HG03469 (cell line): ENCODE measurements at regions not wholly inside any gene's neighbourhood (a gene's known extent, or its start where the extent isn't known, plus 50 kb on each side); places are given as distances from the start of the nearest gene placed in this dataset.
"Not testable (repeated sequence)": the region's sequence is repeated elsewhere in the genome, so short reads cannot be mapped to it uniquely, and the experiment has no call there.

ENCODE experiments used
- ATAC-seq: cut with Tn5 transposase; IDR thresholded peaks from one replicate; pipeline ENCODE4 v1.9.1; 2021; ENCODE audit warnings: mild to moderate bottlenecking, moderate library complexity, moderate number of reproducible peaks; ENCODE audit not compliant: unreplicated experiment

- ATAC-seq = not testable (repeated sequence)
Measured at GRCh38 chr10:30703446-30703845, 73.9 kb upstream of the LYZL2 start.

- no peak for ATAC-seq
Measured at GRCh38 chr10:30702860-30703259, 73.3 kb upstream of the LYZL2 start.

- peak; percentile 36 for ATAC-seq
Measured at GRCh38 chr10:30701451-30702173, 72.1 kb upstream of the LYZL2 start.

GRCh38 chr10:30697806-30698205, 68.3 kb upstream of the LYZL2 start:
- no peak for ATAC-seq

- not testable (repeated sequence) for ATAC-seq
Measured at GRCh38 chr10:30697221-30697620, 67.7 kb upstream of the LYZL2 start.

DNA sequence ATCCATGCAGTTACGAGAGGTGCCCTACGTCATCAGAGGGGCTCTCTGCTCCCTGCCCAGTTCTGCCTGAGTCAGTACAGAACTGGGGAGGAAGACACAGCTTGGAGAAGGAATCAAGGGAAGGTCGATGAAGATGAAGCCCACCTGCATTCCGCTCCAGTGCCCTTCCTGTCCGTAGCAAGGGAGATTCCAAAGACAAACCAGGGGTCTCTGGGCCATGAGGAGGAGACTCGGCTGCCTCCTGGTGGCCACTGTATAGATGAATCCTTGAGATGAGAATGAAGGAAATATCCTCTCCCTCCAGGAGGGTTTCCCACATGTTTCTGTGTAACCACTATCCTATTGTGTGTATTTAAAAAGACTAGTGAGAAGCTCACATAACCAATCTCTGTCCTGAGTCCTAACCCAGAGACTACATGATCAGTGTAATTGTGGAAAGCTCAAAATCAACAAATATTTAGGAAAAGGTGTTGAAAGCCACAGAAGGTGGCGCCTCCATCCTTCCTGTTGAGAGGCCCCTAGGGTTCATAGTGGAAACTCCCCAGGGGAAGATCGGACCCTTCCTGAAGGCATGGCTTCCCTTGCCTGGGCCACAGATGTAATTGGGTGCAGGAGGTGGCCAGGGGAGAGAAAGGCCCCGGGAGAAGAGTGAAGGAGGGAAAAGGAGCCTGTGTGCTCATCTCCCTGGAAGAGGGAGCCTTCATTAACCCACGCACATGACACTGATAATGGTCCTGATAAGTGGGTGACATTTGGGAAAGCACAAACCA, 67.0 kb upstream of the LYZL2 start:
- not testable (repeated sequence) for ATAC-seq

DNA sequence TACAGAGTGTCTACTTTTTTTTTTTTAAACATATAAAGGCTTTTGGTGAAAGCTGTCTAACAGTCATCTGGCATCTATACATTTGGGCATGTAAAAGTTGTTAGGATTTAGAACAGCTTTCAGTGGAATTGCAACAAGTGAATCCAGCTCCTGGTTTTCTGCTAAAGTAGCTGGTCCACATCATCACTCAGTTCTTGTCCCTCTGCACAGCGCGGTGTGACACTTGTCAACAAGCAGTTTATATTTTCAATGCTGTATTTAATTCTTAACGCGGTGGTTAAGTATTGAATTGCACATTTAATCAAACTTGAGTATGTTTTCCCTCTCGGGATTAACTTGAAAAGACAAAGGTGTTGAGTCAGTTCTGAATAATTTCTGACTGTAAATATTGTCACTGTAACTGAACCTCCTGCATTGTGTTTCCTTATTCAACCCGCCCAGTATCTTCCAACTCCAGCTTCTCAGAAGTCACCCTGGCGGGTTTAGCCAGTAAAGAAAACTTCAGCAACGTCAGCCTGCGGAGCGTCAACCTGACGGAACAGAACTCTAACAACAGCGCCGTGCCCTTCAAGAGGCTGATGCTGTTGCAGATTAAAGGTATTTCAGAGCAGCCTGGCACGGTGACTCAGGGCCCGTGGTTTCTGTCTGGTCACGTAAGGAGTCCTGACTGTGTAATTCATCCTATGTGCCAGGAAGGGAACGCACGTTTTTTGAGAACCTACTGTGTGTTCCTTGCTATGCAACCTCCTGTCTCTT, 66.1 kb upstream of the LYZL2 start:
- ATAC-seq = not testable (repeated sequence)

GRCh38 chr10:30694518-30695228, 65.1 kb upstream of the LYZL2 start:
- no peak for ATAC-seq

GRCh38 chr10:30691639-30692015, 62.1 kb upstream of the LYZL2 start:
- no peak for ATAC-seq

GRCh38 chr10:30690948-30691638, 61.5 kb upstream of the LYZL2 start:
- not testable (repeated sequence) for ATAC-seq

- ATAC-seq = no peak
Measured at GRCh38 chr10:30688456-30688855, 58.9 kb upstream of the LYZL2 start.

DNA sequence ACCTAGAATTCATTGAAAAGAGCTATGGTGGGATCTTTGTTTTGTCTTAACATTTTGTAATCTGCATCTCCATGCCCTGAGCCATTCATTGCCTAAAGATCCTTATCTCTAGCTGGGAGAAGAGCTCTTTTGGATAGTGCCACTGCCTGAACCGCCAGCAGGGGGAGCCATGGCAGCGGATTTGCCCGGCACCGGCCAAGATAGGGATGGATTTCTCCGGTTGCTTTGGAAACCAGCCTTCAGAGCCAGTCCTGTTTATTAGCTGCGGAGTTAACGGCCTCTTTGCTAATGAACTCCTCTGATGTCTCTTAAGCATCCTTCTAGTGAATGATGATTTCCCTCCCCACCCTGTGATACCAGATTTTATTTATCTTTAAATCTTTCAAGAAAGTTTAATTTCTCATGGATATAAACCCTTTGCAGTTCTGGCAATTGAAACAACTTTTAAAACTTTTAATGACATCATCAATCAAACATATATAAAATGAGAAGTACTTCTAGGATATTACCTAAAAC, 58.2 kb upstream of the LYZL2 start:
- ATAC-seq = no peak

- ATAC-seq = no peak
Measured at GRCh38 chr10:30686708-30687107, 57.2 kb upstream of the LYZL2 start.

DNA sequence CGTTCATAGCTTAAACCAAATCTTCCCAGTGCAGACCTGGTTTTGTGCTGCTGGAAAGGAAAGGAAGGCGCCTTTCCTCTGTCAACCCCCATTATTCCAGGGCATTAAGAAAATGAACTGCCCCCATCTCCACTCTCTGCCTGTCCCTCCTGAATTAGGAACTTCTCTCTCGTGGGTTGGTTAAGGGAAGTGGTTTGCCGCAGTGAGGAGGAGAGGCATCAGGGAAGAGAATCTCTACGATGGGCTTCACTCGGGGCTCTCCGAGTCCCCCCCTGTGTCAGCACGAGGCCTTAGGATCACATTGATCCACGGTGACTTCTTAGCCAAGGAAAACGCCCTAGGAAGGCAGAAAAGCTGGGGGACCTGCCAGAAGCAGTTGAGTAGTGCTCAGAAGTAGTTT, 53.9 kb upstream of the LYZL2 start:
- ATAC-seq = no peak

DNA sequence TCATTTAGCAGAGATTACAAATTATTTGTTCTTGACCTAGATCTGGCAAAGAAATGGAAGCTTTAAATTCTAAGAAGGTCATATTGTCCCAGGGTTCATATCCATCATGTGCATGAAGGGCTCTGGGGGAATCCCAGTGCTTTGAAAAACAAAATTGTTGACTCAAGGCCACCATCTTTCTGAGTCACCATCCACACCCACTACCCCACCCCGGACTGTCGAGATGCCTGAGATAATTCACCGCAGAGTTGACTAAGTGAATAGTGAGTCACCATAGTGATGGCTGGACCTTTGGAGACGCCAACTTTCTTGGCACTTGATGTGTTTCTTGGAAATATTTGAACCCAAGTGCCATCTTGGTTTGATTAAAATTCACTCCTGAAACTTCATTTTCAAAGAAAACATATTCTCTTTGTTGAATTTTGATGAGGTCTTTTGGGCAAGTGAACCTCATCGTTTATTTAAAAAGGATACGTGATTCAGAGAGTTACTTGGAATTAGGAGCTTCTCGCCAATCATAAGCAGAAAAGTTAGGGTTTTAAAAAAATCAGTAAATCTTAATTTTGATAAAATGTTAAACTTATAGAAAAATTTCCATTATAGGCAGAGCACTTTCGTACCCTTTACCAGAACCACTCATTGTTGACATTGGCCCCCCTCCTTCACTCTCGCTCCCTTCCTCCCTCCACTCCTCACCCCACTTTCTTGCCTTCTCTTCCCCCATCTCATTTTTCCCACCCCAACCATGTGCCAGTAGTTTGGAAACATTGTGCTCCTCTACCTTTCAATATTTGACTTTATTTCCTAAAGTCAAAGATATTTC, 53.0 kb upstream of the LYZL2 start:
- ATAC-seq = not testable (repeated sequence)

- no peak for ATAC-seq
Measured at GRCh38 chr10:30680908-30681307, 51.4 kb upstream of the LYZL2 start.
